Mammary epithelial cell (primary cell): ENCODE measurements at regions not wholly inside any gene's neighbourhood (a gene's known extent, or its start where the extent isn't known, plus 50 kb on each side); places are given as distances from the start of the nearest gene placed in this dataset.
"Not testable (repeated sequence)": the region's sequence is repeated elsewhere in the genome, so short reads cannot be mapped to it uniquely, and the experiment has no call there.

Experiments
- EZH2 ChIP-seq: IDR thresholded peaks from 2 replicates; pipeline ENCODE4 v1.6.1; 2012; ENCODE audit warnings: low read length, inconsistent platforms, borderline replicate concordance
- TF ChIP-seq, protein P1 (sequence below), 2 donors: IDR thresholded peaks in 1 of 2; conservative IDR thresholded peaks in 1 of 2; 2 replicates each; pipeline ENCODE4 v1.5.1; 2011 to 2012; ENCODE audit warnings: inconsistent platforms in 2 of 2, low read length in 2 of 2, mild to moderate bottlenecking in 2 of 2, control low read depth in 1 of 2, low read depth in 1 of 2; ENCODE audit not compliant: insufficient read depth in 1 of 2; ENCODE audit errors: extremely low read depth in 1 of 2

- TF ChIP-seq, protein P1, sequence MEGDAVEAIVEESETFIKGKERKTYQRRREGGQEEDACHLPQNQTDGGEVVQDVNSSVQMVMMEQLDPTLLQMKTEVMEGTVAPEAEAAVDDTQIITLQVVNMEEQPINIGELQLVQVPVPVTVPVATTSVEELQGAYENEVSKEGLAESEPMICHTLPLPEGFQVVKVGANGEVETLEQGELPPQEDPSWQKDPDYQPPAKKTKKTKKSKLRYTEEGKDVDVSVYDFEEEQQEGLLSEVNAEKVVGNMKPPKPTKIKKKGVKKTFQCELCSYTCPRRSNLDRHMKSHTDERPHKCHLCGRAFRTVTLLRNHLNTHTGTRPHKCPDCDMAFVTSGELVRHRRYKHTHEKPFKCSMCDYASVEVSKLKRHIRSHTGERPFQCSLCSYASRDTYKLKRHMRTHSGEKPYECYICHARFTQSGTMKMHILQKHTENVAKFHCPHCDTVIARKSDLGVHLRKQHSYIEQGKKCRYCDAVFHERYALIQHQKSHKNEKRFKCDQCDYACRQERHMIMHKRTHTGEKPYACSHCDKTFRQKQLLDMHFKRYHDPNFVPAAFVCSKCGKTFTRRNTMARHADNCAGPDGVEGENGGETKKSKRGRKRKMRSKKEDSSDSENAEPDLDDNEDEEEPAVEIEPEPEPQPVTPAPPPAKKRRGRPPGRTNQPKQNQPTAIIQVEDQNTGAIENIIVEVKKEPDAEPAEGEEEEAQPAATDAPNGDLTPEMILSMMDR (conservative IDR thresholded peaks at IDR 0.05 in 1 of 2, IDR thresholded peaks at IDR 0.05 in 1 of 2; ENCODE audit: extremely low read depth in 1 of 2, insufficient read depth in 1 of 2, low read depth in 1 of 2, low read length in 2 of 2): not testable (repeated sequence)
- TF ChIP-seq EZH2: not testable (repeated sequence)
Measured at GRCh38 chr12:118547606-118548005, 171.3 kb downstream of the SUDS3 start.
